Gastroesophageal sphincter (tissue), 4 donors: ENCODE measurements at regions not wholly inside any gene's neighbourhood (a gene's known extent, or its start where the extent isn't known, plus 50 kb on each side); places are given as distances from the start of the nearest gene placed in this dataset.

ENCODE experiments used
- ATAC-seq: fragments of 150-250 bp; one replicate; pipeline ENCODE4 v1.9.1; 2016; ENCODE audit warnings: mild to moderate bottlenecking, moderate library complexity
- H3K27ac ChIP-seq, 4 donors: fragments of 200-600 bp; sonication (generic) in 3 of 4; 1 replicate in 3 of 4; 2 replicates in 1 of 4; pipeline ENCODE4 v1.5.1; 2016 to 2019
- H3K27me3 ChIP-seq: fragments of 200-600 bp; sonication (generic); one replicate; pipeline ENCODE4 v1.5.1; 2019
- H3K36me3 ChIP-seq, 2 donors: fragments of 200-600 bp; sonication (generic); one replicate each; pipeline ENCODE4 v1.5.1; 2019; ENCODE audit warnings: control low read depth in 1 of 2
- H3K4me1 ChIP-seq, 3 donors: fragments of 200-600 bp; sonication (generic); 1 replicate in 2 of 3; 2 replicates in 1 of 3; pipeline ENCODE4 v1.5.1; 2016 to 2019; ENCODE audit warnings: control low read depth in 2 of 3
- H3K4me3 ChIP-seq, 2 donors: fragments of 200-600 bp; sonication (generic); one replicate each; pipeline ENCODE4 v1.5.1; 2019; ENCODE audit warnings: mild to moderate bottlenecking in 1 of 2, moderate library complexity in 1 of 2
- H3K9me3 ChIP-seq, 3 donors: fragments of 200-600 bp; sonication (generic); one replicate each; pipeline ENCODE4 v1.5.1; 2017 to 2019; ENCODE audit warnings: control low read depth in 2 of 3
- EP300 ChIP-seq: sonication (generic); formaldehyde crosslinking; IDR thresholded peaks from one replicate; pipeline ENCODE4 v1.6.1; 2017; ENCODE audit warnings: antibody characterized with exemption, mild to moderate bottlenecking
- POLR2A ChIP-seq, 2 donors: fragments of 450-650 bp; IDR thresholded peaks; one replicate each; pipeline ENCODE4 v1.6.1; 2017; ENCODE audit warnings: antibody characterized with exemption in 2 of 2, mild to moderate bottlenecking in 2 of 2, moderate library complexity in 1 of 2
- POLR2AphosphoS5 ChIP-seq: sonication (generic); formaldehyde crosslinking; IDR thresholded peaks from one replicate; pipeline ENCODE4 v1.6.1; 2017; ENCODE audit warnings: antibody characterized with exemption
- WGBS, 2 donors: methylation state at CpG; one replicate each; pipeline ENCODE4 v1.1.5; 2018; ENCODE audit warnings: low coverage in 1 of 2; 5-methylcytosine and 5-hydroxymethylcytosine counted together
- TF ChIP-seq, protein P1 (sequence below), 4 experiments: fragments of 200-600 bp in 2 of 4; fragments of 450-650 bp in 2 of 4; sonication (generic) in 1 of 4; IDR thresholded peaks; one replicate each; pipeline ENCODE4 v1.5.1; 2017 to 2019; ENCODE audit warnings: antibody characterized with exemption in 4 of 4, mild to moderate bottlenecking in 2 of 4, moderate library complexity in 2 of 4

DNA sequence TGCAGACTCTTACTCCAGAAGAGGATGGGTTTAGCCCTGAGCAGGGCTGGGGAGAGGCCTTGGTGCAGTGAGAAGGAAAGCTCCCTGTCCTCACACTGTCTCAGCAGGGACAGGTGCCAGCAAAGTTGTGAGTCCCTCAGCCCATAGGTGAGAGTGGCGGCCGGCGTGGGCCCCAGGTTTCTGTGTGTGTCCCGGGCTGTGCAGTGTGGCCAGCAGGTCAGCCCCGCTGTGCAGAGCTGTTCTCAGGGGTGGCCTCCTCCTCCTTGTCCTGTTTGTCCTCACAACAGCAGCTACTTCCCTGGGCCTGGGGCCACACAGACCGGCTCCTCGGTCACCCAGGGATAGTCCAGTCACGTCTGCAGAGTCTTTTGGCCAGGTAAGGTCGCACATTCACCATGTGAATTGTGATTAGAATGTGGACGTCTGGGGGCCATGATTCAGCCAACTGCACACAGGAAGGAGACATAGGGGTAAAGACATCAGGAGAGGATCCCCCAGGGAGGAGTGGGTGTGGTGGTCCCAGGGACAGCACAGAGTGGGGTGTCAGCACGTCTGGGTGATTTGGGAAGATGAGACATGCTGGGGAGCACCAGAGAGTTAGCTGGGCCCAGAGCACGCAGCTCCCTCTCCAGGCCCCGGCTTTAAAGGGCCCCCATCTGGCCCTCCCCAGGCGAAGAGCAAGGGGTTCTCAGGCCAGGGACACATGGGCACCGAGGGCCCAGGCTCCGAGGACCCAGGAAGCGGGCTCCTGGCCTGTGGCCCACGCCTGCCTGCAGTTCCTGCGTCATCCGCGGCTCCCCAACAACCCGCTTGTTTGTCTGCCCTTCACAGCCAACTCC lies 81.6 kb downstream of the MYEOV start:
- Histone ChIP-seq H3K4me3 (no peak overlapping the region), H3K9me3 (no peaks in the 10 kb centered on the region), H3K36me3 (no peaks in the 10 kb centered on the region), H3K27me3 (peaks cover 41% of the 10 kb centered on the region), H3K27ac (no peak overlapping the region), H3K4me1 (no peaks in the 10 kb centered on the region)
- 80 to 100% methylated on average over 1 to 2 of the region's 22 CpGs for WGBS, 2 donors
- TF ChIP-seq, protein P1, sequence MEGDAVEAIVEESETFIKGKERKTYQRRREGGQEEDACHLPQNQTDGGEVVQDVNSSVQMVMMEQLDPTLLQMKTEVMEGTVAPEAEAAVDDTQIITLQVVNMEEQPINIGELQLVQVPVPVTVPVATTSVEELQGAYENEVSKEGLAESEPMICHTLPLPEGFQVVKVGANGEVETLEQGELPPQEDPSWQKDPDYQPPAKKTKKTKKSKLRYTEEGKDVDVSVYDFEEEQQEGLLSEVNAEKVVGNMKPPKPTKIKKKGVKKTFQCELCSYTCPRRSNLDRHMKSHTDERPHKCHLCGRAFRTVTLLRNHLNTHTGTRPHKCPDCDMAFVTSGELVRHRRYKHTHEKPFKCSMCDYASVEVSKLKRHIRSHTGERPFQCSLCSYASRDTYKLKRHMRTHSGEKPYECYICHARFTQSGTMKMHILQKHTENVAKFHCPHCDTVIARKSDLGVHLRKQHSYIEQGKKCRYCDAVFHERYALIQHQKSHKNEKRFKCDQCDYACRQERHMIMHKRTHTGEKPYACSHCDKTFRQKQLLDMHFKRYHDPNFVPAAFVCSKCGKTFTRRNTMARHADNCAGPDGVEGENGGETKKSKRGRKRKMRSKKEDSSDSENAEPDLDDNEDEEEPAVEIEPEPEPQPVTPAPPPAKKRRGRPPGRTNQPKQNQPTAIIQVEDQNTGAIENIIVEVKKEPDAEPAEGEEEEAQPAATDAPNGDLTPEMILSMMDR (IDR thresholded peaks at IDR 0.05) = no peak
- TF ChIP-seq POLR2A (IDR thresholded peaks at IDR 0.05) = no peak
- no peak for TF ChIP-seq POLR2AphosphoS5
- TF ChIP-seq EP300 = no peak
- ATAC-seq = no peak

DNA sequence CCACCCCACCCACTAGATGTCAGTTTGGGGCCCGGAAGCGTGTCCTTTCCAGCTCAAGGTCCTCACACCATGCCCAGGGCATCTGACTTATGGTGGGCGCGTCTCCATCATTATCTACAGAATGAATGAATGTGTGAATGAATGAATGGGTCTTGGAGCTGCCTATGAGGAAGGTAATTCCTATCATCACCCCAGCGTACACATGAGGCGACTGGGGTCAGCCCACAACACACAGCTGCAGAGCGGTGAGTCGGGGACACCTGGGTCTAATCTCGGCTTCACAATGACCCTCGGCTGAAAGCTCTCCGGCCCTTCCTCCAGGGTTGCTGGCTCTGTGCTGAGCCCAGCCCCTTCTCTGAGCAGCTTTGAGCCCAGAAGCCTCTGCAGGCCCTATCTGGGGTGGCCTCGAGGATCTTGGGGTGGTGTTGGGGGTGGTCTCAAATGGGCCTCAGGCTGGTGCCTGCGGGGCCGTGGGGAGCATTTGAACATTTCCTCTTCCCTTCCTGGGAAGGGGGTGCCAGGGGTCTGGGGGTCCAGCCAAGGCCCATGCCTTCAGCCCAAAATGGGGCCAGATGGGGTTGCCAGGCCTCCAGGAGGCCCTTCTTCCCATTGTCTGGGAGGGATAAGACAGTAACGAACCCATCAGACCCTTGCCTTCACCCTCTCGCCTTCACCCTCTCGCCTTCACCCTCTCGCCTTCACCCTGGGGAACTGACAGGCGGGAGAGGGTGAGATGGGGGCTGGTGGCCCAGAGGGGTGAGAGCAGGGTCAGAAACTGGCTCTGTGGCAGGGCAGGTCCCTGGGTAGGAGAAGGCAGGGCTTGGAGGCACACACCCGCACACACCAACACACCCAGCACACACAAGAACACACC lies 82.4 kb downstream of the MYEOV start:
- Histone ChIP-seq H3K9me3 (no peaks in the 10 kb centered on the region), H3K27ac (no peak overlapping the region), H3K4me1 (no peaks in the 10 kb centered on the region), H3K27me3 (peaks cover 40% of the 10 kb centered on the region), H3K4me3 (no peak overlapping the region), H3K36me3 (no peaks in the 10 kb centered on the region)
- 100% methylated on average over 4 of the region's 20 CpGs; no CpG with 5 or more reads in 1 of the 2 donors for WGBS, 2 donors
- ATAC-seq = no peak
- TF ChIP-seq, protein P1 (IDR thresholded peaks at IDR 0.05) = no peak
- TF ChIP-seq POLR2AphosphoS5 = no peak

DNA sequence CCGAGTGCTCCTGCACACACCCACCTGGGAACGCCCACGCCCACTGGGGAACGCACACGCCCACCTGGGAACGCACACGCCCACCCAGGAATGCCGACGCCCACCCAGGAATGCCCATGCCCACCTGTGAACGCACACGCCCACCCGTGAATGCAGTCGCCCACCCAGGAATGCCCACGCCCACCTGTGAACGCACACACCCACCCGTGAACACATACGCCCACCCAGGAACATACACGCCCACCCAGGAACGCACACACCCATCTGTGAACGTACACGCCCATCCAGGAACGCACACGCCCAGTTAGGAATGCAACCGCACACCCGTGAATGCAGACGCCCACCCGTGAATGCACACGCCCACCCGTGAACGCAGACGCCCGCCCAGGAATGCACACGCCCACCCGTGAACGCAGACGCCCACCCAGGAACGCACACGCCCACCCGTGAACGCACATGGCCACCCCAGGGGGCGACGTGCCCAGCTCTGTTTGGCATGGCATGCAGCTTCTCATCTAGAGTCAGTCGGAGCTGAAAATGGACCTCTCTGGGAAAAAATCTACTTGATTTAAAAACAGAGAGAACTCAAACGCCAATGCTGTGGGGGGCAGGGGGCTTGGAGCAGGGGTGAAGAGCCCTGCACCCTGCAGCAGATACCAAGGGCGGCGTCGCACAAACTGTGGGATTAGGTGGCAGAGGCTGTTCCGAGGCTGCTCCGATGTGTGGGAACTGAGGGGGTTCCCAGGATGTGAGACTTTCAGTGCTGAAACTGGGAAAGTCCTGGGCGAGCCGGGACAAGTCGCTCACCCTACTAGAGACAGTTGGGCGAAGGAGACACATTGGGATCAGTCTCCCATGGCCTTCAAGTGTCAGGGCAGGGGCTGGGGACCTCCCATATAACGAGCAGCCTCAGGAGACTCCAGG lies 83.3 kb downstream of the MYEOV start:
- Histone ChIP-seq H3K36me3 (no peaks in the 10 kb centered on the region), H3K9me3 (no peaks in the 10 kb centered on the region), H3K27me3 (peaks cover 34% of the 10 kb centered on the region), H3K4me3 (no peak overlapping the region), H3K27ac (no peak overlapping the region), H3K4me1 (no peaks in the 10 kb centered on the region)
- ATAC-seq = no peak
- WGBS, 2 donors = 69 to 80% methylated on average over 9 to 10 of the region's 54 CpGs
- TF ChIP-seq, protein P1 (IDR thresholded peaks at IDR 0.05) = no peak

DNA sequence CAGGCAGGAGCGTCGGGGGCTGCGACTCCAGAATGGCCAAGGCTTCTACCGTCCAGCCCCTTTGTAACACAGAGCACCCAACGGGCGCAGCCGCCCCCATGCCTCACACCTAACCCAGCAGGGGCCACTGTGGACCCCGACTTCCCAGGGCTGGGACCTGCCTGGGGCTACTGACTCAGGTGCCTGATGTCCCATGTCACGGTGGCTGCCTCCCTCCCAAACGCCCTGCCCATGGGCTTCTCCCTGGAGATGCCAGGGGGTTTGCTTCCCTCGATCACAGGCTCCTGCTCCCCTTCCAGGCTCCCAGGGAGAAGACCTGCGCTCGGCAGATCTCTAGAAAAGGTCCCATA lies 84.0 kb downstream of the MYEOV start:
- H3K4me1 ChIP-seq = no peaks in the 10 kb centered on the region
- H3K36me3 ChIP-seq = no peaks in the 10 kb centered on the region
- TF ChIP-seq POLR2AphosphoS5 = no peak
- no peak for ATAC-seq
- H3K27me3 ChIP-seq = peaks cover 34% of the 10 kb centered on the region
- no peak overlapping the region for H3K27ac ChIP-seq
- H3K4me3 ChIP-seq = no peak overlapping the region
- 100% methylated on average over 2 of the region's 13 CpGs; no CpG with 5 or more reads in 1 of the 2 donors for WGBS, 2 donors
- no peaks in the 10 kb centered on the region for H3K9me3 ChIP-seq
